HEK293T (cell line): ENCODE measurements at regions not wholly inside any gene's neighbourhood (a gene's known extent, or its start where the extent isn't known, plus 50 kb on each side); places are given as distances from the start of the nearest gene placed in this dataset.

Experiments used
- BHLHE40 ChIP-seq: fragments of 450-650 bp; IDR thresholded peaks from 2 replicates; pipeline ENCODE4 v1.6.1; 2016; ENCODE audit warnings: mild to moderate bottlenecking, moderate library complexity, borderline replicate concordance
- CTBP1 ChIP-seq: fragments of 450-650 bp; IDR thresholded peaks from 2 replicates; pipeline ENCODE4 v1.6.1; 2016; ENCODE audit warnings: borderline replicate concordance
- ELF4 ChIP-seq: fragments of 450-650 bp; IDR thresholded peaks from 2 replicates; pipeline ENCODE4 v1.6.1; 2017; ENCODE audit warnings: antibody characterized with exemption
- FOXA1 ChIP-seq: fragments of 450-650 bp; IDR thresholded peaks from 2 replicates; pipeline ENCODE4 v1.6.1; 2016; ENCODE audit warnings: mild to moderate bottlenecking
- FOXK2 ChIP-seq: fragments of 450-650 bp; IDR thresholded peaks from 2 replicates; pipeline ENCODE4 v1.6.1; 2016; ENCODE audit warnings: mild to moderate bottlenecking
- FOXM1 ChIP-seq: fragments of 450-650 bp; IDR thresholded peaks from 2 replicates; pipeline ENCODE4 v1.6.1; 2017; ENCODE audit warnings: mild to moderate bottlenecking, borderline replicate concordance
- HDGF ChIP-seq: fragments of 450-650 bp; IDR thresholded peaks from 2 replicates; pipeline ENCODE4 v1.6.1; 2017; ENCODE audit warnings: antibody characterized with exemption, borderline replicate concordance
- L3MBTL2 ChIP-seq: fragments of 450-650 bp; conservative IDR thresholded peaks from 2 replicates; pipeline ENCODE4 v1.6.1; 2016; ENCODE audit warnings: mild to moderate bottlenecking
- LEF1 ChIP-seq: fragments of 450-650 bp; IDR thresholded peaks from 2 replicates; pipeline ENCODE4 v1.6.1; 2017; ENCODE audit warnings: mild to moderate bottlenecking, borderline replicate concordance
- PKNOX1 ChIP-seq: fragments of 450-650 bp; IDR thresholded peaks from 2 replicates; pipeline ENCODE4 v1.6.1; 2016
- SP1 ChIP-seq: fragments of 450-650 bp; IDR thresholded peaks from 2 replicates; pipeline ENCODE4 v1.6.1; 2017
- SUZ12 ChIP-seq: fragments of 450-650 bp; IDR thresholded peaks from 2 replicates; pipeline ENCODE4 v1.6.1; 2016; ENCODE audit warnings: mild to moderate bottlenecking
- TARDBP ChIP-seq: fragments of 450-650 bp; IDR thresholded peaks from 2 replicates; pipeline ENCODE4 v1.6.1; 2016
- ZNF384 ChIP-seq: fragments of 450-650 bp; IDR thresholded peaks from 2 replicates; pipeline ENCODE4 v1.6.1; 2016

- TF ChIP-seq CTBP1: no peak
- TF ChIP-seq FOXK2: no peak
- TF ChIP-seq L3MBTL2: no peak
- TF ChIP-seq PKNOX1: no peak
- TF ChIP-seq SUZ12: no peak
- no peak for TF ChIP-seq ELF4
- TF ChIP-seq LEF1: no peak
- no peak for TF ChIP-seq BHLHE40
- TF ChIP-seq FOXM1: no peak
- TF ChIP-seq SP1: no peak
- no peak for TF ChIP-seq HDGF
- TF ChIP-seq TARDBP: no peak
- TF ChIP-seq FOXA1: no peak
- TF ChIP-seq ZNF384: no peak
Observed at GRCh38 chrX:39773150-39773549, 324.6 kb downstream of the BCOR start.
